Activated CD8-positive, alpha-beta T cell treated with anti-CD3 and anti-CD28 coated beads for 36 hours (primary cell): ENCODE measurements at regions not wholly inside any gene's neighbourhood (a gene's known extent, or its start where the extent isn't known, plus 50 kb on each side); places are given as distances from the start of the nearest gene placed in this dataset.
"Not testable (repeated sequence)": the region's sequence is repeated elsewhere in the genome, so short reads cannot be mapped to it uniquely, and the experiment has no call there.

Experiments used
- ATAC-seq: fragments of 200-7000 bp; cut with Tn5 transposase; one replicate; pipeline ENCODE4 v1.10.0; 2021; ENCODE audit warnings: mild to moderate bottlenecking, moderate library complexity
- CTCF ChIA-PET: fragments of 350-600 bp; sonication (Branson Sonifier 250); formaldehyde crosslinking; loops from one replicate; lab custom pipeline; 2021; ENCODE audit warnings: antibody characterized with exemption; lab: Charles Lee
- POLR2A ChIA-PET: fragments of 350-600 bp; sonication (Branson Sonifier 250); formaldehyde crosslinking; loops from one replicate; lab custom pipeline; 2021; ENCODE audit warnings: antibody characterized with exemption; lab: Charles Lee
- DNase-seq: peaks from one replicate; pipeline ENCODE4 v3.0.0-alpha.2; 2020
- H3K27ac Mint-ChIP-seq: one replicate; pipeline ENCODE4 v1.8.0; 2021; ENCODE audit warnings: mild to moderate bottlenecking, mixed read lengths
- H3K27me3 Mint-ChIP-seq: one replicate; pipeline ENCODE4 v1.8.0; 2021; ENCODE audit warnings: mixed read lengths
- H3K36me3 Mint-ChIP-seq: one replicate; pipeline ENCODE4 v1.8.0; 2021; ENCODE audit warnings: low read depth, mixed read lengths
- H3K4me1 Mint-ChIP-seq: one replicate; pipeline ENCODE4 v1.8.0; 2021; ENCODE audit warnings: low read depth, mixed read lengths
- H3K4me3 Mint-ChIP-seq: one replicate; pipeline ENCODE4 v1.8.0; 2021; ENCODE audit warnings: mild to moderate bottlenecking, moderate library complexity, mixed read lengths
- H3K9me3 Mint-ChIP-seq: one replicate; pipeline ENCODE4 v1.8.0; 2021; ENCODE audit warnings: mixed read lengths
- CTCF ChIP-seq: fragments of 200-600 bp; IDR thresholded peaks from one replicate; pipeline ENCODE4 v1.8.0; 2022; ENCODE audit warnings: antibody characterized with exemption, mild to moderate bottlenecking
- intact Hi-C: fragments of 100-400 bp; cut with micrococcal nuclease; formaldehyde crosslinking; loops from one replicate; pipeline ENCODE4 v1.10.0; 2022

GRCh38 chr18:35810520-35810919 is 162.0 kb upstream of the RMP24 start:
- ATAC-seq (no peak), DNase-seq (no peak)
- H3K36me3 Mint-ChIP-seq = no peaks in the 10 kb centered on the region
- peaks cover 10% of the 10 kb centered on the region for H3K4me1 Mint-ChIP-seq
- CTCF ChIA-PET = no interaction called here
- no peak overlapping the region for H3K4me3 Mint-ChIP-seq
- peaks cover 26% of the 10 kb centered on the region for H3K27me3 Mint-ChIP-seq
- POLR2A ChIA-PET = no interaction called here
- intact Hi-C loops = no loop called here
- TF ChIP-seq CTCF = no peak
- H3K27ac Mint-ChIP-seq = no peak overlapping the region
- H3K9me3 Mint-ChIP-seq = peaks cover 3% of the 10 kb centered on the region

GRCh38 chr18:35811896-35812295 is 160.6 kb upstream of the RMP24 start:
- Mint-ChIP-seq H3K27ac (no peak overlapping the region), H3K4me1 (peaks cover 10% of the 10 kb centered on the region), H3K4me3 (no peak overlapping the region), H3K36me3 (no peaks in the 10 kb centered on the region), H3K27me3 (peaks cover 27% of the 10 kb centered on the region), H3K9me3 (peaks cover 3% of the 10 kb centered on the region)
- ChIA-PET POLR2A (no interaction called here), CTCF (no interaction called here)
- DNase-seq (no peak), ATAC-seq (no peak)
- intact Hi-C loops = no loop called here
- TF ChIP-seq CTCF = no peak

- peaks cover 26% of the 10 kb centered on the region for H3K27me3 Mint-ChIP-seq
- POLR2A ChIA-PET, H3K4me3 Mint-ChIP-seq, DNase-seq, H3K4me1 Mint-ChIP-seq, CTCF ChIA-PET, H3K27ac Mint-ChIP-seq, intact Hi-C loops, H3K36me3 Mint-ChIP-seq, H3K9me3 Mint-ChIP-seq, ATAC-seq: not testable (repeated sequence)
Measured at GRCh38 chr18:35815011-35815410, 157.5 kb upstream of the RMP24 start.

- no peaks in the 10 kb centered on the region for H3K36me3 Mint-ChIP-seq
- POLR2A ChIA-PET = no interaction called here
- no peaks in the 10 kb centered on the region for H3K4me1 Mint-ChIP-seq
- H3K4me3 Mint-ChIP-seq = no peak overlapping the region
- CTCF ChIA-PET = no interaction called here
- H3K27me3 Mint-ChIP-seq = peaks cover 22% of the 10 kb centered on the region
- H3K9me3 Mint-ChIP-seq = peaks cover 3% of the 10 kb centered on the region
- intact Hi-C loops = no loop called here
- no peak for TF ChIP-seq CTCF
- H3K27ac Mint-ChIP-seq = no peak overlapping the region
- no peak for ATAC-seq
- DNase-seq = no peak
Measured at GRCh38 chr18:35816003-35816402, 156.5 kb upstream of the RMP24 start.

- intact Hi-C loops = no loop called here
- ATAC-seq = no peak
- no peak for DNase-seq
- Mint-ChIP-seq H3K36me3 (no peaks in the 10 kb centered on the region), H3K27ac (no peak overlapping the region), H3K4me1 (no peaks in the 10 kb centered on the region), H3K27me3 (peaks cover 14% of the 10 kb centered on the region), H3K9me3 (peaks cover 3% of the 10 kb centered on the region), H3K4me3 (no peak overlapping the region)
- CTCF ChIA-PET = no interaction called here
- TF ChIP-seq CTCF = no peak
- POLR2A ChIA-PET = no interaction called here
Measured at GRCh38 chr18:35817604-35818352, 154.7 kb upstream of the RMP24 start.
